ENCODE measurements at regions not wholly inside any gene's neighbourhood (a gene's known extent, or its start where the extent isn't known, plus 50 kb on each side); places are given as distances from the start of the nearest gene placed in this dataset.

DNA sequence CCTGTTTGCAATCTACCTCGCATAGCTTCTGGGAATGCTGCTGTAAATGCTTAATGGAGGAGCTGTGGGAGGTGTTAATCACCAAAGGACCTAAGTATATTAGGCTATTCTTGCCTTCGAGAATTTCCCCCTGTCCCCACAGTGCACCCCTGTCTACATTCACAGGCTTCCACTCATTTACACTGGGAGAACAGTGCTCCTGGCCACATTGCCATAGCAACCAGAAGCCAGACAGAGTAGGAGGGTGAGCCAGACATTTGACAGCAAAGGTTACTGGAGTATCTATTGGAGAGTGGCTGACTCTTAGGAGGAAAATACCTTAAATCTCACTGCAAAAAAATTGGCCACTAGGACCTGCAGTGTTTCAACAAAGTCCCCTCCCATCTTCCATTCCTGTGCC lies 185.9 kb upstream of the PBDC1 start:
- no peak overlapping the region for H2AFZ ChIP-seq
- no TSS peak for BruUV-seq (replicated peaks)
- intact Hi-C loops (cut with micrococcal nuclease; ENCODE audit: unreplicated experiment), result no loop called here
- no peaks in the 10 kb centered on the region for H3K9me2 ChIP-seq (ENCODE audit: insufficient read depth)
- no peaks in the 10 kb centered on the region for H3F3A ChIP-seq (ENCODE audit: insufficient read depth, low read depth)
- ChIA-PET CTCF (no interaction called here), POLR2A (ENCODE audit: unreplicated experiment) (no interaction called here)
- no peaks in the 10 kb centered on the region for H3K36me3 ChIP-seq (ENCODE audit: low read depth)
- TF ChIP-seq, protein P1, sequence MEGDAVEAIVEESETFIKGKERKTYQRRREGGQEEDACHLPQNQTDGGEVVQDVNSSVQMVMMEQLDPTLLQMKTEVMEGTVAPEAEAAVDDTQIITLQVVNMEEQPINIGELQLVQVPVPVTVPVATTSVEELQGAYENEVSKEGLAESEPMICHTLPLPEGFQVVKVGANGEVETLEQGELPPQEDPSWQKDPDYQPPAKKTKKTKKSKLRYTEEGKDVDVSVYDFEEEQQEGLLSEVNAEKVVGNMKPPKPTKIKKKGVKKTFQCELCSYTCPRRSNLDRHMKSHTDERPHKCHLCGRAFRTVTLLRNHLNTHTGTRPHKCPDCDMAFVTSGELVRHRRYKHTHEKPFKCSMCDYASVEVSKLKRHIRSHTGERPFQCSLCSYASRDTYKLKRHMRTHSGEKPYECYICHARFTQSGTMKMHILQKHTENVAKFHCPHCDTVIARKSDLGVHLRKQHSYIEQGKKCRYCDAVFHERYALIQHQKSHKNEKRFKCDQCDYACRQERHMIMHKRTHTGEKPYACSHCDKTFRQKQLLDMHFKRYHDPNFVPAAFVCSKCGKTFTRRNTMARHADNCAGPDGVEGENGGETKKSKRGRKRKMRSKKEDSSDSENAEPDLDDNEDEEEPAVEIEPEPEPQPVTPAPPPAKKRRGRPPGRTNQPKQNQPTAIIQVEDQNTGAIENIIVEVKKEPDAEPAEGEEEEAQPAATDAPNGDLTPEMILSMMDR (conservative IDR thresholded peaks at IDR 0.05), result no peak
- no peak for TF ChIP-seq EZH2 (IDR thresholded peaks at IDR 0.05; ENCODE audit: low read depth)
- H3K27me3 ChIP-seq (ENCODE audit: insufficient read depth, low read depth), result no peaks in the 10 kb centered on the region
- H3K27ac ChIP-seq, result no peak overlapping the region
- no peaks in the 10 kb centered on the region for H3K4me1 ChIP-seq (replicated peaks; ENCODE audit: insufficient read depth)
- H3K9me3 ChIP-seq (ENCODE audit: insufficient read depth, low read depth), result no peaks in the 10 kb centered on the region
- DNase-seq, result no peak
- H3K79me2 ChIP-seq (ENCODE audit: low read depth), result no peaks in the 10 kb centered on the region
- H3K4me3 ChIP-seq, result no peak overlapping the region
- no peak overlapping the region for H3K4me2 ChIP-seq
- no peaks in the 10 kb centered on the region for H4K20me1 ChIP-seq (ENCODE audit: insufficient read depth)

DNA sequence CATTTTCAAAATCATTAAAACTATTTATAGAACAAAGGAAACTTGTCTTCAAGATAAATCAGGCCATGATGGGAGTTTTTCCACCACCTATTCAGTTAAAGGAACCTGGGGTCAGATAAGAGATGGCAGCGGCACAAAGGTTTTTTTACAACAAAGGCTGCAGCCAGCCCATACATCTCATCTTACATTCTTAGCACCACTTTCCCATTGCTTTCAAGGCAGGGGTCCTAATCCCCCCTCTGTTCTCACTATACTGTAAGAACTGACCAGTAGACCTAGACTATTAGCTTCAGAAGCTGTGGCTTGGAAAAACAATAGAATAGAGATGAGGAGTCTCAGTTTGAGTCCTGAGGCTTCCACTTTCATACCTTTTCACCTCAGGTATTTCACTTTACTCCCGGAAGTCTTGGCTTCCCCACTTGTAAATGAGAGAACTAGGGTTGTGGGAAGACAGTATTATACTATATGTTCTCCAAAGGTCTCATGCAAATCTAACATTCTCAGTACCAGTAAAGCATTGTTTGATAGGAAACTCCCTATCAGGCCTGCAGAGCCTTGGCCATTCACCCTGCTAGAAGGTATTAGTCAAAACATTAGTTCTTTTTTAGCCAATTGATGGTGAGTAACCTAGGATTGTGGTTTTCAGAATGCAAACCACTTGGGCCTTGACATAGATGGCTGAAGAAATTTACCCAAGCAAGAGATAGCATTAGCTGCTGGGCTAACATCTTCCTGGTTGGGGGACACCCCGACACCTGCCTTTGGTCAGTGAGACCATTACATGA lies 182.9 kb upstream of the PBDC1 start:
- no TSS peak for BruUV-seq (replicated peaks)
- CTCF ChIA-PET, result no interaction called here

DNA sequence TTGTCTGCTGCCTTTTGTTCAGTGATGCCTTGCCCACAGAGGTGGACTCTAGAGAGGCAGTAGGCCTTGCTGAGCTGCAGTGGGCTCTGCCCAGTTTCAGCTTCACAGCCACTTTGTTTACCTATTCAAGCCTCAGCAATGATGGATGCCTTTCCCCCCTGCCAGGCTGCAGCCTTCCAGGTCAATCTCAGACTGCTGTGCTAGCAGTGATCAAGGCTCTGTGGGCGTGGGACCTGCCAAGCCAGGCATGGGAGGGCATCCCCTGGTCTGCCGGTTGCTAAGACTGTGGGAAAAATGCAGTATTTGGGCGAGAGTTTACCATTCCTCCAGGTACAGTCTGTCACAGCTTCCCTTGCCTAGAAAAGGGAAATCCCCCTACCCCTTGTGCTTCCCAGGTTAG lies 175.2 kb upstream of the PBDC1 start:
- no TSS peak for BruUV-seq (replicated peaks)
- DNase-seq, result no peak
- POLR2A ChIA-PET (ENCODE audit: unreplicated experiment), result no interaction called here
- TF ChIP-seq, protein P1 (conservative IDR thresholded peaks at IDR 0.05), result no peak
- no peak for TF ChIP-seq EZH2 (IDR thresholded peaks at IDR 0.05; ENCODE audit: low read depth)
- no peaks in the 10 kb centered on the region for H4K20me1 ChIP-seq (ENCODE audit: insufficient read depth)
- H3K4me3 ChIP-seq, result no peak overlapping the region
- no peak overlapping the region for H2AFZ ChIP-seq
- no peaks in the 10 kb centered on the region for H3K9me2 ChIP-seq (ENCODE audit: insufficient read depth)
- H3K4me1 ChIP-seq (replicated peaks; ENCODE audit: insufficient read depth), result no peaks in the 10 kb centered on the region
- CTCF ChIA-PET, result no interaction called here
- H3K4me2 ChIP-seq, result no peak overlapping the region
- no peaks in the 10 kb centered on the region for H3K27me3 ChIP-seq (ENCODE audit: insufficient read depth, low read depth)
- no peak overlapping the region for H3K27ac ChIP-seq
- intact Hi-C loops (cut with micrococcal nuclease; ENCODE audit: unreplicated experiment), result no loop called here
- H3F3A ChIP-seq (ENCODE audit: insufficient read depth, low read depth), result no peaks in the 10 kb centered on the region
- no peaks in the 10 kb centered on the region for H3K79me2 ChIP-seq (ENCODE audit: low read depth)
- H3K36me3 ChIP-seq (ENCODE audit: low read depth), result no peaks in the 10 kb centered on the region
- no peaks in the 10 kb centered on the region for H3K9me3 ChIP-seq (ENCODE audit: insufficient read depth, low read depth)

More for the DNA sequence above, 182.9 kb upstream of the PBDC1 start:
- POLR2A ChIA-PET (ENCODE audit: unreplicated experiment), result no interaction called here
- no peaks in the 10 kb centered on the region for H3K27me3 ChIP-seq (ENCODE audit: insufficient read depth, low read depth)
- H3K27ac ChIP-seq, result no peak overlapping the region
- no peak for DNase-seq
- H3K9me2 ChIP-seq (ENCODE audit: insufficient read depth), result no peaks in the 10 kb centered on the region
- no peak overlapping the region for H3K4me2 ChIP-seq
- H4K20me1 ChIP-seq (ENCODE audit: insufficient read depth), result no peaks in the 10 kb centered on the region
- H3K4me1 ChIP-seq (replicated peaks; ENCODE audit: insufficient read depth), result no peaks in the 10 kb centered on the region
- intact Hi-C loops (cut with micrococcal nuclease; ENCODE audit: unreplicated experiment), result no loop called here
- H3F3A ChIP-seq (ENCODE audit: insufficient read depth, low read depth), result no peaks in the 10 kb centered on the region
- no peak overlapping the region for H2AFZ ChIP-seq
- no peaks in the 10 kb centered on the region for H3K79me2 ChIP-seq (ENCODE audit: low read depth)
- no peaks in the 10 kb centered on the region for H3K9me3 ChIP-seq (ENCODE audit: insufficient read depth, low read depth)
- no peaks in the 10 kb centered on the region for H3K36me3 ChIP-seq (ENCODE audit: low read depth)
- H3K4me3 ChIP-seq, result no peak overlapping the region
- TF ChIP-seq, protein P1 (conservative IDR thresholded peaks at IDR 0.05), result no peak
- no peak for TF ChIP-seq EZH2 (IDR thresholded peaks at IDR 0.05; ENCODE audit: low read depth)
